ENCODE measurements at regions not wholly inside any gene's neighbourhood (a gene's known extent, or its start where the extent isn't known, plus 50 kb on each side); places are given as distances from the start of the nearest gene placed in this dataset.

DNA sequence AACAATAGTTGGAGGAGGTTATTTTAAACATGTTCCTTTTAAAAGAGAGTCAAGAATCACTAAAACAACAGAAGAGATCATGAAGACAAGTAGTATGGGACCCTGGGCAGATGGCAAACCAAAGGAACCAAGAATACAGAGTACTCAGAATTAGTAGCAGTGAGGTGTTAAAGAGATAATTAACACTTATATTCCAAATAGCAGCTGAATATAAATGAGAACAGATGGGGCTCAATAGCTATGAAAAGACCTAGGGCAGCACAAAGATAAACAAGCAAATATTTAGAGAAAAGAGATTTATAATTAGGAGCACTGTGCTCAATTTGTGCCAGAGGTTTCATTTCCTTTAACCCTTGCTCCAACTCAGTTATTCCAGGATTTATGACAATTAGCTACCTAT, 159.1 kb downstream of the FAM114A2 start:
- DNase-seq = peak; percentile 62

DNA sequence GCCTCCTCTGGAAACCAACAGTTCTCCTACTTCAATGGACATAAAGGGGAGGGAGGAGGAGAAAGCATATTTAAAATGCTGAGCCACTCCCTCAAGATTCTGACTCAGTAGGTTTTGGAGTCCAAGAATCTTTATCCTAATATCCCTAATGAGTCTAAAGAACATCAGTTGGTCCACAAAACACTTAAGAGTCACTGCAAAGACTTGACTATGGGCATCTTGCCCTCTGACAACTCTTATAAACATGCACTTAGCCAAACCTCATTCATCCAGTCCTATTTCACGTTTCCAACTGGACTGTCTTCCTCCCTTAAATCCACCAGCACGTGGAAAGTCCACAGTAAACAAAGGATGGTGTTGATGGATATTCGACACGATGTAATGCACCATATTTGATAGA, 172.5 kb downstream of the FAM114A2 start:
- DNase-seq = no peak

DNA sequence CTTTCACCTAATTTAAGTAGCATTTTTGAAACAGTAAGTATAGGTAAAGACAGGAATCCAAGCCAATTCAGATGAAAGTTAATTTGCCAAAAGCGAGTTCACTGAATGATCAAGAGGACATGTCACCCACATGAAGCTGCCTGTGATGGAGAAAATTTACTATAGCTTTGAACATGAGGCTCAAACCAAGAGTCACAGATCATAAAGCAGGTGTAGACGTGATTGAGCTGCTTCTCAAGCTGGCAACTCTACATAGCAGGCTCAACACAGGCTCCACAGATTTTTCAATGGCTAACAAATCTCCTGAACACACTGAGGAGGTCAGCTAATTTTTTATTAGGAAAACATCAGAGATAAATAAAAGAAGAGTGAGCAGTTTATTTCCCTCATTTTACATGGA, 173.7 kb downstream of the FAM114A2 start:
- DNase-seq = no peak

DNA sequence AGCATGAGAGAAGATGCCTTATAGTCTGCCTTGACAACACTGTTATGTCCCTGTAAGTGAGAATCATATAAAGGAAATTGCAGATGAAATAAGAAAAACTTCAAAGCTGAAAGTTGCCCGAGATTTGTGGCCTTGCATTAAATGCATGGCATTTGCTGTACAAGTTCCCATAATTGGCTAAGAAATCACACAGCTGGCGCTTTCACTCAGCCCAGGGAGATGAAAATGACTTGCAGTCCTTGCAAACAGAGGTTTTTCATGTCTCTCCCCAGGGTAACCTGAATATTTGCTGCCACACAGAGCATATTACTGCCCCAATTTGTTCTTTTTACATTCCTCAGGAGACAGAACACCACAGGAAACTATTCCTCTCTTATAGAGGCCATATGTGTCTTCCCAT, 174.8 kb downstream of the FAM114A2 start:
- no peak for DNase-seq

Measured in NCI-H1417 treated with DMSO at 0.1 percent for 48 hours (cell line).